Esophagus muscularis mucosa (tissue), 4 donors: ENCODE measurements at regions not wholly inside any gene's neighbourhood (a gene's known extent, or its start where the extent isn't known, plus 50 kb on each side); places are given as distances from the start of the nearest gene placed in this dataset.

Experiments
- DNase-seq: peaks from one replicate; pipeline ENCODE4 v3.0.0-alpha.2; 2017; ENCODE audit errors: extremely low spot score
- H3K27ac ChIP-seq, 4 donors: fragments of 200-600 bp; sonication (generic); replicated peaks in 1 of 4; 1 replicate in 3 of 4; 2 replicates in 1 of 4; pipeline ENCODE4 v1.5.1; 2016 to 2019; ENCODE audit warnings: mild to moderate bottlenecking in 1 of 4
- H3K27me3 ChIP-seq, 4 donors: fragments of 200-600 bp; sonication (generic); one replicate each; pipeline versions ENCODE4 v1.5.1 to v1.6.0; 2016 to 2019
- H3K36me3 ChIP-seq, 4 donors: fragments of 200-600 bp; sonication (generic); one replicate each; pipeline ENCODE4 v1.5.1; 2016 to 2019
- H3K4me1 ChIP-seq, 4 donors: fragments of 200-600 bp; sonication (generic); one replicate each; pipeline ENCODE4 v1.5.1; 2016 to 2019
- H3K4me3 ChIP-seq, 4 donors: fragments of 200-600 bp; sonication (generic); 1 replicate in 2 of 4; 2 replicates in 2 of 4; pipeline ENCODE4 v1.5.1; 2016 to 2019; ENCODE audit warnings: mild to moderate bottlenecking in 4 of 4, moderate library complexity in 1 of 4
- H3K9me3 ChIP-seq, 4 donors: fragments of 200-600 bp; sonication (generic); 1 replicate in 3 of 4; 2 replicates in 1 of 4; pipeline ENCODE4 v1.5.1; 2016 to 2019
- CTCF ChIP-seq, 3 experiments: fragments of 200-600 bp in 2 of 3; fragments of 450-650 bp in 1 of 3; sonication (generic) in 2 of 3; IDR thresholded peaks; one replicate each; pipeline ENCODE4 v1.5.1; 2017 to 2019; ENCODE audit warnings: antibody characterized with exemption in 3 of 3, mild to moderate bottlenecking in 2 of 3, moderate library complexity in 1 of 3
- EP300 ChIP-seq: sonication (generic); formaldehyde crosslinking; IDR thresholded peaks from one replicate; pipeline ENCODE4 v1.6.1; 2017; ENCODE audit warnings: antibody characterized with exemption
- POLR2A ChIP-seq: fragments of 450-650 bp; IDR thresholded peaks from one replicate; pipeline ENCODE4 v1.6.1; 2017; ENCODE audit warnings: antibody characterized with exemption, moderate library complexity, mild to moderate bottlenecking, low read depth
- POLR2AphosphoS5 ChIP-seq, 2 donors: sonication (generic); formaldehyde crosslinking; IDR thresholded peaks; one replicate each; pipeline ENCODE4 v1.6.1; 2017; ENCODE audit warnings: antibody characterized with exemption in 2 of 2
- WGBS: methylation state at CpG from one replicate; pipeline ENCODE4 v1.1.5; 2018; 5-methylcytosine and 5-hydroxymethylcytosine counted together
- intact Hi-C: fragments of 100-400 bp; cut with DNase I; formaldehyde crosslinking; loops from one replicate; pipeline ENCODE4 v1.15.1; 2023

- intact Hi-C loops, result no loop called here
- Histone ChIP-seq H3K36me3 (no peaks in the 10 kb centered on the region), H3K27ac (no peak overlapping the region), H3K9me3 (no peaks in the 10 kb centered on the region), H3K4me1 (peaks cover 0 to 4% (median 0%) of the 10 kb centered on the region in 4 donors), H3K27me3 (no peaks in the 10 kb centered on the region), H3K4me3 (no peak overlapping the region)
- 58% methylated on average over 2 of the region's 2 CpGs for WGBS
- TF ChIP-seq CTCF (IDR thresholded peaks at IDR 0.05) (no peak), EP300 (no peak), POLR2AphosphoS5 (IDR thresholded peaks at IDR 0.05) (no peak), POLR2A (no peak)
- DNase-seq, result no peak
Measured at GRCh38 chr6:117145940-117146339, 119.4 kb upstream of the VGLL2 start.

- Histone ChIP-seq H3K4me3 (no peak overlapping the region), H3K36me3 (no peaks in the 10 kb centered on the region), H3K9me3 (no peaks in the 10 kb centered on the region), H3K27ac (no peak overlapping the region), H3K4me1 (no peaks in the 10 kb centered on the region), H3K27me3 (no peaks in the 10 kb centered on the region)
- no peak for TF ChIP-seq CTCF (IDR thresholded peaks at IDR 0.05)
- TF ChIP-seq POLR2AphosphoS5 (IDR thresholded peaks at IDR 0.05), result no peak
- no peak for TF ChIP-seq EP300
- TF ChIP-seq POLR2A, result no peak
- intact Hi-C loops, result no loop called here
- DNase-seq, result no peak
- WGBS, result 4% methylated on average over 1 of the region's 1 CpG
Measured at GRCh38 chr6:117149324-117149723, 116.0 kb upstream of the VGLL2 start.

GRCh38 chr6:117156741-117157140 lies 108.6 kb upstream of the VGLL2 start:
- H3K4me1 ChIP-seq, result peaks cover 0 to 8% (median 0%) of the 10 kb centered on the region in 4 donors
- H3K36me3 ChIP-seq, result no peaks in the 10 kb centered on the region
- 18% methylated on average over 1 of the region's 1 CpG for WGBS
- TF ChIP-seq POLR2AphosphoS5 (IDR thresholded peaks at IDR 0.05), result no peak
- TF ChIP-seq POLR2A, result no peak
- TF ChIP-seq CTCF (IDR thresholded peaks at IDR 0.05), result no peak
- TF ChIP-seq EP300, result no peak
- intact Hi-C loops, result no loop called here
- no peak overlapping the region for H3K4me3 ChIP-seq
- no peaks in the 10 kb centered on the region for H3K27me3 ChIP-seq
- no peak for DNase-seq
- no peaks in the 10 kb centered on the region for H3K9me3 ChIP-seq
- no peak overlapping the region for H3K27ac ChIP-seq

- no peaks in the 10 kb centered on the region for H3K27me3 ChIP-seq
- no peaks in the 10 kb centered on the region for H3K9me3 ChIP-seq
- no peak overlapping the region for H3K27ac ChIP-seq
- no peak overlapping the region for H3K4me3 ChIP-seq
- DNase-seq, result no peak
- WGBS, result 32% methylated on average over 3 of the region's 3 CpGs
- TF ChIP-seq EP300 (no peak), CTCF (IDR thresholded peaks at IDR 0.05) (no peak), POLR2A (no peak), POLR2AphosphoS5 (IDR thresholded peaks at IDR 0.05) (no peak)
- intact Hi-C loops, result no loop called here
- H3K36me3 ChIP-seq, result no peaks in the 10 kb centered on the region
- H3K4me1 ChIP-seq, result peaks cover 0 to 8% (median 0%) of the 10 kb centered on the region in 4 donors
Measured at GRCh38 chr6:117157448-117157847, 107.9 kb upstream of the VGLL2 start.

GRCh38 chr6:117165911-117166499 lies 99.4 kb upstream of the VGLL2 start:
- peaks cover 0 to 11% (median 3%) of the 10 kb centered on the region in 4 donors for H3K4me1 ChIP-seq
- 35% methylated on average over 2 of the region's 2 CpGs for WGBS
- intact Hi-C loops, result no loop called here
- H3K36me3 ChIP-seq, result no peaks in the 10 kb centered on the region
- H3K27ac ChIP-seq, result no peak overlapping the region
- no peak for DNase-seq
- H3K9me3 ChIP-seq, result no peaks in the 10 kb centered on the region
- H3K4me3 ChIP-seq, result no peak overlapping the region
- TF ChIP-seq EP300 (no peak), POLR2AphosphoS5 (IDR thresholded peaks at IDR 0.05) (no peak)
- H3K27me3 ChIP-seq, result no peaks in the 10 kb centered on the region
